Cardiac septum (tissue), 1 donor: ENCODE measurements at regions not wholly inside any gene's neighbourhood (a gene's known extent, or its start where the extent isn't known, plus 50 kb on each side); places are given as distances from the start of the nearest gene placed in this dataset.

Experiments
- DNase-seq: peaks from one replicate; pipeline ENCODE4 v3.0.0-alpha.2; 2020; ENCODE audit warnings: low spot score
- intact Hi-C: fragments of 100-400 bp; cut with DNase I; formaldehyde crosslinking; loops from one replicate; pipeline ENCODE4 v1.14.0; 2022
- donor health status: DM: no; HTN: no; CAD: no.

DNA sequence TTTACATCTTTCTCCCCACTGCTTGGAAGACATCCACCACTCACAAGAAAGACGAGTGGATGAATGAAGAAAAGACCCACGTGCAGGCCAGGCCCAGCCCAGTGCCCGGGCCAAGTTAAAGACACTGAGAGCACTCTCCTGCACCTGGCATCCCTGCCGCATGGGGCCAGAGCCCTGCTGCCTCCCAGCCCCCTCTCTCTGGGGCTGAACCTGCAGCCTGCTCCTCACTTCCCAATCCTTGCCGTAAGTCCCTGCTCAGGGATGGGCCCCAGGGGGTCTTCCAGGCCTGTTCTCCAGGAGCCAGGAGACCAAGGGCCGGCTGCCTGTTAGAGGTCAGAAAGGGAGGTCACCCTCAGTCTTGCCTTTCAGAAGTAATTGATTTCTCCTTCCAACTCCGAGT, 168.5 kb upstream of the ZC3H12A start:
- DNase-seq: no peak
- intact Hi-C loops: no loop called here

DNA sequence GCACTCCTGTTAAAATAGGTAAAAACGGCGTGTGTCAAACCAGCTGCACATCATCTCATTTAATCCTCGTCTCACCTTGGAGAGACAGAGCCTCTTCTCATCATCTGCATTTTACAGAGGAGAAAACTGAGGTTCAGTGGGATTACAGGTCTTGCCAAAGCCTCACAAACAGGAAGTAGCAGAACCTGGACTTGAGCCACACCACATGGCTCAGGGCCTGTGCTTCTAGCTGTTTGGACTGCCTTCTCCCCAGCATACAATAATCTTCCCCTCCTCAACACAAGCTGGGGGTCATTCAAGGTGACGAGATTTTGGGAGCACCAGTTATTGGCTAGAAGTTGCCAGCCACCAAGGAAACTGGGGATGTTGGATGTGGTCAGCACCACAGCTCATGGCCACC, 167.9 kb upstream of the ZC3H12A start:
- intact Hi-C loops: no loop called here

DNA sequence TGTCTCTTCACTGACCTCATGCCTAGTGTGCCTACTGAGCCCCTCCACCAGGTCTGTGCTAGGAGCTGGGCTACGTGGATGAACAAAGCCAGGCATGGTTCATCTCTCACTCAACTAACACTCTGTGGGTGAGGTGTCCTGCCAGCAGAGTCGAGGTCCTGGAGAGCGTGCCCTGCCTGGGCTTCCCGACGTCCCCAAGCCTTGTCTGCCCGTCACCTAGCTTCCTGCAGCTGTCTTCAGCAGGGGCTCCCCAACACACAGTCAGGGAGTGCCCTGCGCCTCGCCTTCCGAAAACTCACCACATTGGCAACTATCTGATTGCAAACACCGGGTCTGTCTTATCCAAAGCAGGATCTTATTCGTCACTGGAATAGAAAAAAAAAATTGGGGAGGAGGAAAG, 167.5 kb upstream of the ZC3H12A start:
- intact Hi-C loops: no loop called here
- no peak for DNase-seq

More for the DNA sequence above, 167.9 kb upstream of the ZC3H12A start:
- DNase-seq: no peak

DNA sequence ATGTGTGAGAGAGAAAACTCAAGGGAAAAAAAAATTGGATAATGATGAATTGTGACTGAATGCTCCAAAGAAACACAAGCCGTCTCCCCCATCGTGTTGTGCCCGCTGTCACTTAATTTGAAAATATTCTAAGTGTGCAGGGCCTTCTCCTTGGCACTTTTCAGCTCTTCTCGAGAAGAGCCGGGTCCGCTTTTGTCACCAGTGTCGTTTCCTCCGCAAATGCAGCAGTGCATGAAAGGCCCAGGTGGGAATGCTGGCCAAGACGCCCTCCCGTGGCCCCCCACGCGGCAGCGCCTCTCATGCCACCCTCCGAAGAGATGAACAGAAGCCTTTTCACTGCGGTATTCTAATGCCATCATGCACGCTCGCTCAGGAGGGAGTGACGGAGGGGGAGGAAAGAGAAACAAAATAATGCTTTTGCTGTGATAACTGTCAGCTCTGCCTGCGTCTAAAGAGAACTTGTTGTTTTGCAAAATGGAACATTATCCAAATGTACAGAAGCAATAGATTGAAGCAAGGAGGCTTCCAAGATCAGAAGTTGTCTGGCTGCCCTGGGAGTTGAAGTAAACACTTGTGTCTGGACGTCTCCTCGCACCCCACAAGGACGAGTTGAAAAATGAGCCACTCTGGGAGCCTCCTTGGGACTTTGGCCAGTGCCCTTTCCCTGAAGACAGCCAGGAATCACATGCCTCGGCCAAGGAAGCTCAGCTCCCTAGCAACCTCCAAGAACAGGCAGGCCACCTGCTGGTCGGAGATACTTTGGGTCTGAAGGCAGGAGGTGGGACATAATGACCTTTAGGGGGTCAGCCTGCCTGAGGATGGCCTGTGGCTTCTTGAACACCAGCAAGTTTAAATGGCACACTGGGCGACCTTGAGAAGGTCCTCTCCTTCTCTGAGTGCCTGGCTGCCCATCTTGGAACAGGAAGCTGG, 166.1 kb upstream of the ZC3H12A start:
- DNase-seq: no peak
- intact Hi-C loops: no loop called here

- intact Hi-C loops: no loop called here
- DNase-seq: no peak
Measured at GRCh38 chr1:37309574-37309973, 164.8 kb upstream of the ZC3H12A start.

GRCh38 chr1:37310064-37310463, 164.3 kb upstream of the ZC3H12A start:
- no peak for DNase-seq
- intact Hi-C loops: no loop called here

DNA sequence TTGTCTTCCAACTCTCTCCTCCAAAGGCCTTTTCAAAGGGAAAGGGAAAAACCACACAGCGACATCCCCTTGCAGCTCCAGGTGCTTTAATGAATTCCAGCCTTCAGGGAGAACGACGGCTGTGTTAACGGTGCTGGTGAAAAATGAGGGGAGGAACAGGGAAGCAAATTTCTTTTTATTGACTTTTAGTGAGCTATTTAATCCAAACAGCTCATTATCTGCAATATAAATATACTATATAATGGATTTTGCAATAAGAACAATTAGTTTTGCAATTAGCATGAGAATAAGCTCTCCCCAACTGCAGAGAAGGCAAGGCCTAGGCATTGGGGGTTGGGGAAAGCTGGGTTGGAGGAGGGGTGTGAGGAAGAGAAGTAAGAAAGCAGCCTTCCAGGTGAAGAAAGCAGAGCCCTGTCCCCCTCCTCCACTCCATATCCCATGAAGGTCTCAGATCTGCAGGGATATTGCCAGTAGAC, 159.0 kb upstream of the ZC3H12A start:
- no peak for DNase-seq
- intact Hi-C loops: no loop called here

DNA sequence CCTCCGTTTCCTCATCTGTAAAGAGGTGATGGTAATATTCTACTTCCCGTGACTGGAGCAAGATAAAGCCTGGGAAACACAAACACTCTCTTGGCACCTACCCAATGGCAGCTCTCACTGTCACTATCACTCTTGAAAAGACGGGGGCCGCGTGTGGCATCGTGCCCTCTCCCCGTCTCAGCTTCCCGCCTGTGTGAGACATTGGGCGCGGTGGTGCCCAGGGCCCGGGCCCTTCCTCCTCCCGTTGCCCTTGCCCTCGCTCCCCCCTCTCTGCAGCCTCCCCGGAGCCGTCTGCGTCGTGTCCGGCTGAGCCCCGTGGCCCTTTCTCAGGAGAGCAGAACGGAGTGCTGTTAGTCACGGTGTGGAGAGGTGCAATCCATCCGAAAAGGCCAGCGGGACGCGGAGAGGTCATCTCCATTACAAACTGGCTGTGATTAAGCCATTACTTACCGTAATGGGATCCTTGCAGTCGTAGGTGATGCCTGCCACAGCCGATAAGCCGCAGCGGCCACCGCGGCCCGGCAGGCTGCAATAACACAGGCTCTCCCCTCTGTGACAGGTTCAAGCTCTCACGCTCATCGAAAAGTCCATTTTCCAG, 156.4 kb upstream of the ZC3H12A start:
- intact Hi-C loops: no loop called here
- no peak for DNase-seq

DNA sequence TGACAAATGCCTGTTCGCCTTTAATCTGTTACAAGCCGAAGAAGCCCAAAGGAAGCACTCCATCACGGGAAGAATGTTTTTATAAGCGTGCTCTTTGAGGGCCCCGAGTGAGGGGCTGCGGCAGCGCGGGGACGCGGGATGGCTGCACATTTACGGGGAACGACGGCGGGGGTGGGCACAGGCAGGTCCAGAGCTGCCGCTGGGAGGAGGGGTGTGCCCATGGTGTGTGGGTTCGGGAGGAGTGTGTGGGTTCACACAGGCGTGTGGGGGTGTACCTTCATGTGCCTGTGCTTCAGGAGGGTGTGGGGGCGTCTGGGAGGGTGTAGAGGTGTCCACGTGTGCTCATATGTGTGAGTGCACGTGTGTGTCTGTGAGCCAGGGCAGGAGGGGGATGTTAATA, 155.9 kb upstream of the ZC3H12A start:
- intact Hi-C loops: no loop called here
- no peak for DNase-seq

GRCh38 chr1:37319284-37319683, 155.1 kb upstream of the ZC3H12A start:
- intact Hi-C loops: no loop called here
- no peak for DNase-seq

DNA sequence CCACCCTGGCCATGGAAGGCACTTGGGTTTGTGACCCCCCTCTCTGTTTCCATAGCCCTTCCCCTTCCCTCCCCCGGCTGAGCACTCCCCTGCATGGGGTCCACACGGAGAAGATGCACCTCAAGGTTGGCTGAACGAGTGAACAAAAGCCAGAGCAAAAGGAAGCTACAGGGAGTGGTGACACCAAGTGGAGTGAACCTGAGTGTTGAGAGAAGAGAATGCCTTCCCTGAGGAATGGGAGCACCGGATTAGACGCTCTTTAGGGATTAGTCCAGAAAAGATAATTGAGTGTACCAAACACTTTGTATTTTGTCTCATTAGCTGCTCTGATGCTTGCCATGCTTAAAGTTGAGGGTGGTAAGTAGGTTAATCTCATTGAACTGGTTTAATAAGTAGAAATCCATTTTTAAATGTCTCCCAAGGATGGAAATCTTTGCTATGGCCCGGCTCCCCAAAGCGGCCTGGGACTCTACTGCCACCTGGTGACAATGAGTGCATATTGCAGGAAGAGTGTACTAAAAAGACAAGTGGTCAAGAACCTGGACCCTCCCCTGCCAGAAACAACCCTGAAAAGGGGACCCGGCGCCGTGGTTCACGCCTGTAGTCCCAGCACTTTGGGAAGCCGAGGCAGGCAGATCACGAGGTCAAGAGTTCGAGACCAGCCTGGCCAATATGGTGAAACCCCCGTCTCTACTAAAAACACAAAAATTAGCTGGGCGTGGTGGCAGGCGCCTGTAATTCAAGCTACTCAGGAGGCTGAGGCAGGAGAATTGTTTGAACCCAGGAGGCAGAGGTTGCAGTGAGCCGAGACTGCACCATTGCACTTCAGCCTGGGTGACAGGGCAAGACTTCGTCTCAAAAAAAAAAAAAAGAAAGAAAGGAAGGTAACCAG, 150.6 kb upstream of the ZC3H12A start:
- DNase-seq: no peak
- intact Hi-C loops: no loop called here

DNA sequence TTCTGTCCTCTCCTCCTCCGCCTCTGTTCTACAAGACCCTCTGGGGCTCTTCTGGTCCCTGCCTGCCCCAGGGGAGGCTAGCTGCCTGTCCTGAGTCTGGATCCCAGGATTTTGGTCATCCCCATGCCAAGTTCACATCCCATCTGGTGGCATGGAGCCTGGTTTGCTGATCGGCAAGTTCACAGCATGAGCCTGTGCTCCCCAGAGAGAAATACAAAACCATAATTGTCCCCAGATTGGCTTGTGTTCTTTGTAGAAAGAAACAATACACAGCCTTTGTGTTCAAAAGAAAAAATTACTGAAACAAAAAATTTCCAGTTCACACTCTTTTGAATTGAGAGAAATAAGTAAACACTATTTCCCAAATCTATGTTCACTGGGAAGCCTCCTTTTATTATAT, 149.4 kb upstream of the ZC3H12A start:
- intact Hi-C loops: no loop called here
- DNase-seq: no peak

- no peak for DNase-seq
- intact Hi-C loops: no loop called here
Measured at GRCh38 chr1:37325509-37326437, 148.6 kb upstream of the ZC3H12A start.

DNA sequence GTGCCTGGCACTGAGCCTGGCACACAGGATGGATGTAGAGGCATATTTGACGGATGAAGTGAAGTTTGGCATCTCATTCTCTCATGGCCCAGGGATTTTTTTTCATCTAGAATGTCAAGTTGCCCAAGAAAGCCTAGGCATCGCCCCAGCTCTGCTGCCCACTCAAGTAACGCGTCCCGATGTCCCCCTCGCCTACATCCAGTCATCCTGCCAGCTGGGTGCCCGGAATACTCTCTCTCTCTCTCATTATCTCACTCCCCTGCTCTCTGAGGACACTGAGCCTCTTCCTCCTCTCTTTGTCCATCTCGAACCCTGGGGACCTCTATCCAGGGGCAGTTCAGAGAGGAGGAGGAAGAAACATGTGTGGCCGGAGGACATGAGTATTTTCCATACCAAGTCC, 142.3 kb upstream of the ZC3H12A start:
- DNase-seq: no peak
- intact Hi-C loops: no loop called here

GRCh38 chr1:37338658-37339057, 135.7 kb upstream of the ZC3H12A start:
- intact Hi-C loops: no loop called here

GRCh38 chr1:37342736-37343135, 131.6 kb upstream of the ZC3H12A start:
- DNase-seq: no peak
- intact Hi-C loops: no loop called here

More at GRCh38 chr1:37338658-37339057, 135.7 kb upstream of the ZC3H12A start:
- no peak for DNase-seq

- intact Hi-C loops: no loop called here
- DNase-seq: no peak
Measured at GRCh38 chr1:37347104-37347649, 127.2 kb upstream of the ZC3H12A start.

GRCh38 chr1:37353871-37354270, 120.5 kb upstream of the ZC3H12A start:
- intact Hi-C loops: no loop called here
- no peak for DNase-seq
